ENCODE measurements at regions not wholly inside any gene's neighbourhood (a gene's known extent, or its start where the extent isn't known, plus 50 kb on each side); places are given as distances from the start of the nearest gene placed in this dataset.

DNA sequence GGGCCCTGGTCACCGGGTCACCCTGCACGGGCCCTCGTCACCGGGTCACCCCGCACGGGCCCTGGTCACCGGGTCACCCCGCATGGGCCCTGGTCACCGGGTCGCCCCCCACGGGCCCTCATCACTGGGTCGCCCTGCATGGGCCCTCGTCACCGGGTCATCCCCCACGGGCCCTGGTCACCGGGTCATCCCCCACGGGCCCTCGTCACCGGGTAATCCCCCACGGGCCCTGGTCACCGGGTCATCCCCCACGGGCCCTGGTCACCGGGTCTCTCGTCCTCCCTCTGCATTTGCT lies 77.6 kb downstream of the RIPK4 start:
- DNase-seq: no peak

GRCh38 chr21:41687633-41688032 lies 79.2 kb downstream of the RIPK4 start:
- no peak for DNase-seq

DNA sequence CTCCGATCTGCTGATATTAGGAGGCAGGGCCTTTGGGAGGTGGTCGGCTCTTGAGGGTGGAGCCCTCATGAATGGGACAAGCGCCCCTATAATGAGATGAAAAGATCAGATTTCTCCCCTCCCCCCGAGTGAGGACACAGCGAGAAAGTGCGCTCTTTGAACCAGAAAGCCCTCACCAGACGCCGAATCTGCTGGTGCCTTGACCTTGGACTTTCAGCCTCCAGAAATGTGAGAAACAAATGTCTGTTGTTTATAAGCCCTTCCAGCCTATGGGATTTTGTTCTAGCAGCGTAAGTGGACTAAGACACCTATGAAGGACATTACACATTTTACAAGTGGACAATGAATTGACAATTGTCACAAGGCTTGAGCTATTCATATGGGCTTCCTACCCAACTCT lies 80.2 kb downstream of the RIPK4 start:
- DNase-seq: no peak

DNA sequence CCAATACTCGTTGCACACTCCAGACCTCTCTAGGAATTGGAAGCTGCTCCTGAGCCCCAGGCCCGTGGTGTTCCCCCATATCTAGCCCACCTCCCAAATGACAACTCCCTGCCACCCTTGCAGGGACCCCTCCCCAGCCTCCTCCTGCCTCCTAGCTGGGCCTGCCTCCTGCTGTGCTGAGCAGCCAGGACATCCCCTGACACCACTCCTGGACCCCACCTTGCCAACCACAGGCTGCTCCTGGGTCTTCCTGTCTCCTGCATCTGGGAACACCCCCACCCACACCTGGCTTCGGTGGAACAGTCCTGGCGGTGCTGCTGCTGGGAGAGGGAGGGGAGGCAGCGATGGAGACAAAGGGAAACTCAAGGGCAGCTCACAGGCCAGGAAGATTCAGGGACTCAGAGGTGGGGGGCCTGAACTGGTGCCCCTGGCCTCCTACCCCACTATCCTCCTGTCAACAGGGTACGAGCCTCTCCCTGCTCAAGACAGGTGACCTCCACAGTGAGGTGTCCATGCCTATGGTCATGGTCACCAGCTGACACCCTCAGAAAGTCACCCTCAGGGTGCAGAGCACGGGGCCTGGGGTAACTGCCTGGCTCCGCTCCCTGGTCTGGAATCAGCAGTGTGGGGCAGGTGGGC lies 81.2 kb downstream of the RIPK4 start:
- no peak for DNase-seq

DNA sequence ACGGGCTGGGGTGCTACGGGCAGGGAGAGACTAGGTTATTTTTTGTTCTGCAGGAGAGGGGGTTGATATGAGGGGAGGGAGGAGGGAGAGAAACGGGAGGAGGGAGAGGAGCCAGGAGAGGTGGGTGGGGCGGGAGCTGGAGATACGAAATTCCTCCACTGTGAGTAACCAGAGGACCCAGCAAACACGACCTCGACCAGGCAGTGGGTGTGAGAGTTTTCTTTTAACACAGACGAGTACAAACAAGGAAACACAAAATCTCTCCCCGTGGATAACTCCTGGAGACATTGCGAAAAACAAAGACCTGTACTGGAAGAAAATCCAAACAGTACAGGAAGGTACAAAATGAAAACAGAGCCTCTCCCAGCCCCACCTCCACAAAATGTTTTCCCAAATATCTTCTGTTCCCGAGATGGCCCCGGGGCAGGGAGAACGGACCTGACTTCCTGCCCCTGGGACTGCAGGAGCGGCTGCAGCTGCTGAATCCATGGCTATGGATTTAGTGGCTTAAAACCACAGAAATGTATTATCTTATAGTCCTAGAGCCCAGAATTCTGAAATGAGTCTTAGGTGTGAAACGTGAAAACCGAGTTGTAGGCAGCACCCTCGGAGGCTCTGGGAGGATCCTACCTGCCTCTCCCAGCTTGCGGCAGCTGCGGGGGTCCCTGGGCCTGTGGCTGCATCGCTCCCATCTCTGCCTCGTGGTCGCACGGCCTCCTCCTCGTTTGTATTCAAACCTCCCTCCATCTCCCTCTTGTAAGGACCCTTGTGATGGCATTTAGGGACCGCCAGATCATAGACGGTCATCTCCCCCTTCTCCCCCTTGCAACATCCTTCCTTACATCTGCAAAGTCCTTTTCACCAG lies 82.2 kb downstream of the RIPK4 start:
- no peak for DNase-seq

DNA sequence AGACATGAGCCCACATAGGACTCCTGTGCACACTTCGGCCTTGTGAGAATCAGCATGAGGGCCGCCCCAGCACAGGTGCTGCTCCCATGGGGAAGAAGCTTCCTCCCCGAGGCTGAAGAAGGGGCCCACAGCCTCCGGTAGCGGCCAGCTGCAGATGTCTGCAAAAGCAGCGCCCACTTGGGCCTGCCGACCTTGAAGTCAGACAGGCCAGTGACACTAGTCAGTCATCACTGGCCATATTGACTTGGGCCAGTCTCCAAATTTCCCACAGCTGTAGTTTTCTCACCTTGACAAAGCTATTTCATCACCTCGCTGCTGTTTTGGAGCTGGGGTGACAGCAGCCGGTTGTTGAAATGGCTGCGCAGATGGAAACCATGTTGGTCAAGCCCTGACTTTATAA lies 83.0 kb downstream of the RIPK4 start:
- DNase-seq: no peak

GRCh38 chr21:41682719-41683179 lies 84.1 kb downstream of the RIPK4 start:
- no peak for DNase-seq

DNA sequence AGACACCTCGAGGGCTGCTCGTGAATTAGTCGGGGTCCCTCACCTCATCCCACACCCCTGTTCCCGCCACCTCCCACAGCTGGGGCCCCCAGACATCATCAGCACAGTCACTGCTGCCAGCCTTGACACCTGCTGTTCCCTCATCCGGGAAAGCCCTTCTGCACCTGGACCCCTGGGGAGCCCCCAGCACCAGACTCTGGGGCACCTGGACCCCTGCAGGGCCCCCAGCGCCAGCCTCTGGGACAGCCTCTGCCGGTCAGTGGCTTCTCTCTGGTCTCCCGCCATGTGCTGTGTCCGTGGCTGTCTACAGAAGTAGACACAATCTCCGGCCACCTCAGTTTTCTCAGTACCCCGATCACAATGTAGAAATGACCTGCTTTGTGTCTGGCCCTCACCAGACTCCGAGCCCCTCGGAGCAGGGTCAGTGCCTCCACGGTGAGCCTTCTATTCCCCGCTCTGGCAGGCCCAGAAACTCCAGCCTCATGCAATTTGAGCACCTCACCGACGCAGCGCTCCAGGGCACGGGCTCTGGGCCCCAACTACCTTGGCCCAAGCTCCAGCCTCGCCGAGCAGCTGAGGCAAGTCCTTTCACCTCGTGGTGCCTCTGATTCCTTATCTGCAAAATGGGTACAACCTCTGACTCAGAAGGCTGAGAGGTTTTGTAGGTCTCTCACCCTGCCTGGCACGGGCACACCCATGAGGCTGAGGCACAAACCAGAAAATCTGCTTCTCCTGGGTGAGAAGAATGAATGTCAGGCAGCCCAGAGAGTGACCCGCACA lies 84.7 kb downstream of the RIPK4 start:
- DNase-seq: no peak

DNA sequence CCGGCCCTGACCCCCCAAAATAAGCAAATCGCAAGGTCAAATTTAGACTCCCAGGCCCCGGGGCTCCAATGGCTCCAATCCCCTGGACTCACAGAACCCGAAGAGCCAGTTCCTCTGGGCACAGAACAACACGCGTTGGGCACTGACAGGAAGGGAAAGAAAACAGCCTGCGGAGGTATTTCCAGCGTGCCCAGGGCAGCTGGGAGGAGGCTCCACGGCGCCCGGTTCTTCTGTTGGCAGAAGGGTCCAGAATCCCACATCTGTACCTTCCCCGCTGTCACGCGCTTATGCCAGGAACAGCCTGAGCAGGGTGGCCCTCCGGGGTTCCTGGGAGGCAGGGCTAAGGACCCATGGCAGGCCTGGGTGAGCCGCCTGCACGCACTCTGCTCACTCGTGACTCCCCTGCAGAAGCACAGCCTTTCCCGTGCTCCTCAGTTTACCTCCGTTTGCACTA lies 85.5 kb downstream of the RIPK4 start:
- no peak for DNase-seq

DNA sequence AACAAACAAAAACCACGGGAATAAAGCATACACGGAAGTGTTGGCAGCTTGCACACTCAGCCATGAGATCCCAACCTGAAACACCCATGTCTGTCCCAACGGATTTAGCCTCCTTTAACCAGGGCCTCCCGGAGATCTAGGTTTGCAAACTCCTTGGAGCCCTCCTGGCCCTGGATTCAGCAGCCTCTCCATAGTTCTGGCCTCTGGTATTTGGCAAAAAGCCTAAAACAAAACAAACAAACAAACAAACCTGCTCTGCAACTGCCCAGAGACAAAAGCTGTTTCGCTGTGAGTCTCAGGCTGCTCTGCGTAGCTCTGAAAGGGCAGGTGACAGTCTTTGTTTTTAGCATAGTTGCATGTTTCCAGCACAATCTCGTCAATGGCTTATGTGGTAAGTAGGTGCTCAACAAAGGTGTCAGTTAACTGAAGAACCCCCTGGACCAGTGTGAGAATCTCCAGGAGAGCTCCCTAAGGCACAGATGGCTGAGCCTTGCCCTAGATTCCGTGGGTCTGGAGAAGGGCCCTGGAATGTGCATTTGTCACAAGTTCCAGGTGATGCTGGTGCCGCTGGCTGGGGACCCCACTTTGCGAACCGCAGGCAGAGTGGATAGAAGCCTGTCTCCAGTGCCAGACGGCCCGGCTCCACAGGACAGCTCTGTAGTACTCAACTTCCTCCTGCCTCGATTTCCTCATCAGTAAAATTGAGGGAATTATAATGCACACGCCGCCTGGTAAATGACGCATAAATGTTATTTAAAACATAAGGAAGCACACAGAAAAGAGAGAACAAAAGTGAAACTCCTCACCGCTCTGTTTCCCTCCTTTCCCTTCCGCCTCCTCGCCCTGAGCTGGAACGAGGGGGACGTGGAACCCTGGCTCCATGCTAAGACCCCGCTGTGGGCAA lies 86.2 kb downstream of the RIPK4 start:
- DNase-seq: no peak

GRCh38 chr21:41678924-41679318 lies 87.9 kb downstream of the RIPK4 start:
- peak; percentile 96 for DNase-seq

GRCh38 chr21:41678016-41678923 lies 88.6 kb downstream of the RIPK4 start:
- peak; percentile 86 for DNase-seq

DNA sequence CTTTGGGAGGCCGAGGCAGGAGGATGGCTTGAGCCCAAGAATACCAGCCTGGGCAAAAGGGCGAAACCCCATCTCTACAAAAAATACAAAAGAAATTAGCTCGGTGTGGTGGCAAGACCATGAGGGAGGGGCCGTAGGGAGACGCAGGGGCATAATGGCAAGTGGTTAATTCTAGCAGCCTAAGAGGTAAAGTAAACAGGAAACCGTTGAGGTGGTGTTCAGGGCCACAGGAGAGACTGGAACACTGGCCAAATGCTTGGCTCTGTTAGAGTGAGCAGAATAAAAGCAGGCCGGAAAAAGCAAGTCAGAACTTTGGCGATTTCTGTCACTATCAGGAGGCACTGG lies 89.2 kb downstream of the RIPK4 start:
- no peak for DNase-seq

DNA sequence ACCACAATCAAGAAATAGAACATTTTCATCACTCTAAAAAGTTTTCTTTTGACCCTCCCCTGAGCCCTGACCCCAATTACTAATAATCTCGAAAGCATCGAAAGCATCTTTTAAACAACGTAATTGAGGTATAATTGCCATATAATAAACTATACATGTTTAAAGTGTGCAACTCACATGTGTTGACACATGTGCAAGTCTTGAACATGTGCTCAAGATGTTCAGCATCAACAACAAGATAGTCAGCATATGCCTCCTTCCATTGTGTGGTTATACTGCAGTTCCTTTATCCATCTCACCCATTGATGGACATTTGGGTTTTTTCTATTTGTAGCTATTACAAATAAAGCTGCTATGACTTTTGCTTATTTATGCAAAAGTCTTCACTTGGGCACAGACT lies 90.7 kb downstream of the RIPK4 start:
- DNase-seq: no peak

- no peak for DNase-seq
Measured at GRCh38 chr21:41675574-41675973, 91.3 kb downstream of the RIPK4 start.

DNA sequence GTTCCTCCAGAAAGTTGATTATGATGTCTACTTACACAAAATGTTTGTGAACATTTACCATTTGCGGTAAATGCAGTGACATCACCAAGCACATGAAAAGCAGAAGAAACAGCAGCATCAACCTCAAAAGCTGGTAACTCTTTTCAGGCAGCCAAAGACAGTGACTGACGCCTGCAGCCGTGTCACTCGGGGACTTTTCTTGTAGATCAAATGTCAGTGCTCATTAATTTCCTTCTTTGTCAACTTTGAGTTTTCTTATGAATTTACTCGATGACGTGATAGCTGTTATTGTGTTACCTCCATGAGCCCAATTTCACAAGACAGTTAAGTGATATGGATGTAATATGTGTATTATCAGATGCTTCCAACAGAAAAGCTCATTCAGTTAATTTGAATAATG lies 92.5 kb downstream of the RIPK4 start:
- no peak for DNase-seq

DNA sequence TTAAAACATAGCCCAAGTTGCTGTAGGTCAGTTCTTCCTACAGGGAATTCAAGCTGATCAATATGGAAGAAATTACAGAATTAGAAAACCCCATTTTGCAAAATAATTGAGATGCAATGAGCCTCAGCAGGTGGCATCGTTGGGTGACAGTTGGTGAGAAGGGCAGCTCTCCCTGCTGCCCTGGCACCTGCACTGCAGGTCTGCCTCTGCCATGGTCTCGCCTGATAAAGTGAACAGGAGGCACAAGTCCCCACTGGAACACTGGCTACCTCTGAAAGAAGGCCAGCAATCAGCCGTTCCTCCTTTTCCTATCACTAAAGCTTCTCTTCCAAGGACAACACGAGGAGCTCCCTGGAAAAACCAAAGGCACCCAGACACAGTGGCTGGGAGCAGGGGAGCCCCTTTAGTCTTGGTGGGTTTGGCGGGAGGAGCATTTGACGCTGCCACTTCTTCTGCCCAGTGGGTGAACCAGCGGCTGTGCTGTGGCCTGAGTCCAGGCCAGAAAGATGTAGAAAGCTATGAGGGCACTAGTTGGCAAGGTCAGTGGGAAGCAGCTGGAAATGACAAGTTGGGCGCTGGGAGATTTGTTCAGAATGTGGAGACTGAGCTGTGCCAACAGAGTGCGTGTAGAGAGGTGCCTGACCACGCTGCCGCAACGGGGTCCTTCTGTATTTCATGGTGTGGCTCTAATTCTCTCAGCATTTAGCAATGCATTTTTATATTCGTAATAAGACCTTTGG lies 93.1 kb downstream of the RIPK4 start:
- no peak for DNase-seq

DNA sequence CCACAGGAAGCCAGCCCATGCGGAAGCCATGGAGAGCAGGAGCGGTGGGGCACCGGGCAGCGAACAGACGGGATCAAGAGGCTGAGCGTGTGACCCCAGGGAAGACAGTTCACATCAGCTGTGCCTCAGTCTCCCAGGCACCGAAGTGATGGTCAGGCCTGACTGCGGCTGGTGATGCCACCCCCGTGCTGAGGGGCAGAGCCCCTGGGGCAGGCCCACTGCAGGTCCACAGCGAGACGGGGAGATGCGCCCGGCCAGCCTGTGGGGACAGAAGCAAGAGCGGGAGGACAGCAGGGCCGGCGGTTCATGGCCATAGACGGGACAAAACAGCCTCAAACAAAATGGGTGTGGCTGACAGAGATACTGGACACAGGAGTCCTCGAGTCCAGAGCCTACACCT lies 93.8 kb downstream of the RIPK4 start:
- no peak for DNase-seq

- DNase-seq: no peak
Measured at GRCh38 chr21:41672543-41672915, 94.3 kb downstream of the RIPK4 start.

All from renal pelvis (tissue), 1 donor.